ENCODE measurements at regions not wholly inside any gene's neighbourhood (a gene's known extent, or its start where the extent isn't known, plus 50 kb on each side); places are given as distances from the start of the nearest gene placed in this dataset.
"Not testable (repeated sequence)": the region's sequence is repeated elsewhere in the genome, so short reads cannot be mapped to it uniquely, and the experiment has no call there.

- DNase-seq: no peak
- Mint-ChIP-seq H3K27ac (no peak overlapping the region), H3K27me3 (peaks cover 16% of the 10 kb centered on the region), H3K4me1 (ENCODE audit: low read depth) (no peaks in the 10 kb centered on the region), H3K36me3 (no peaks in the 10 kb centered on the region), H3K9me3 (peaks cover 7% of the 10 kb centered on the region), H3K4me3 (no peak overlapping the region)
- CTCF ChIA-PET: no interaction called here
- POLR2A ChIA-PET: no interaction called here
- intact Hi-C loops (cut with micrococcal nuclease): no loop called here
Measured at GRCh38 chr3:33971055-33971454, 172.6 kb downstream of the PDCD6IP start.

- POLR2A ChIA-PET: no interaction called here
- no peak for DNase-seq
Measured at GRCh38 chr3:33975463-33975862, 177.0 kb downstream of the PDCD6IP start.

GRCh38 chr3:33977227-33977626, 178.8 kb downstream of the PDCD6IP start:
- Mint-ChIP-seq H3K27me3 (peaks cover 3% of the 10 kb centered on the region), H3K4me3 (no peak overlapping the region), H3K36me3 (no peaks in the 10 kb centered on the region), H3K9me3 (no peaks in the 10 kb centered on the region), H3K4me1 (ENCODE audit: low read depth) (no peaks in the 10 kb centered on the region), H3K27ac (no peak overlapping the region)
- DNase-seq: no peak
- ChIA-PET POLR2A (no interaction called here), CTCF (no interaction called here)
- intact Hi-C loops (cut with micrococcal nuclease): no loop called here

More at GRCh38 chr3:33975463-33975862, 177.0 kb downstream of the PDCD6IP start:
- Mint-ChIP-seq H3K4me3 (no peak overlapping the region), H3K9me3 (peaks cover 6% of the 10 kb centered on the region), H3K36me3 (no peaks in the 10 kb centered on the region), H3K27me3 (peaks cover 12% of the 10 kb centered on the region), H3K4me1 (ENCODE audit: low read depth) (no peaks in the 10 kb centered on the region), H3K27ac (no peak overlapping the region)
- intact Hi-C loops (cut with micrococcal nuclease): no loop called here
- CTCF ChIA-PET: no interaction called here

GRCh38 chr3:33980252-33980651, 181.8 kb downstream of the PDCD6IP start:
- Mint-ChIP-seq H3K4me1 (ENCODE audit: low read depth) (no peaks in the 10 kb centered on the region), H3K4me3 (no peak overlapping the region), H3K27me3 (no peaks in the 10 kb centered on the region), H3K36me3 (no peaks in the 10 kb centered on the region), H3K9me3 (peaks cover 2% of the 10 kb centered on the region), H3K27ac (no peak overlapping the region)
- ChIA-PET POLR2A (no interaction called here), CTCF (no interaction called here)
- intact Hi-C loops (cut with micrococcal nuclease): no loop called here
- no peak for DNase-seq

- ChIA-PET CTCF (no interaction called here), POLR2A (no interaction called here)
- intact Hi-C loops (cut with micrococcal nuclease): no loop called here
- Mint-ChIP-seq H3K27ac (no peak overlapping the region), H3K27me3 (peaks cover 3% of the 10 kb centered on the region), H3K36me3 (no peaks in the 10 kb centered on the region), H3K9me3 (peaks cover 2% of the 10 kb centered on the region), H3K4me1 (ENCODE audit: low read depth) (no peaks in the 10 kb centered on the region), H3K4me3 (no peak overlapping the region)
- DNase-seq: no peak
Measured at GRCh38 chr3:33982269-33982798, 183.9 kb downstream of the PDCD6IP start.

- H3K4me3 Mint-ChIP-seq; H3K4me1 Mint-ChIP-seq (ENCODE audit: low read depth); H3K27ac Mint-ChIP-seq; H3K27me3 Mint-ChIP-seq; H3K9me3 Mint-ChIP-seq; DNase-seq; CTCF ChIA-PET; H3K36me3 Mint-ChIP-seq; POLR2A ChIA-PET; intact Hi-C loops (cut with micrococcal nuclease): not testable (repeated sequence)
Measured at GRCh38 chr3:33982949-33983348, 184.5 kb downstream of the PDCD6IP start.

GRCh38 chr3:33989229-33989628, 190.8 kb downstream of the PDCD6IP start:
- peaks cover 17% of the 10 kb centered on the region for H3K27me3 Mint-ChIP-seq
- H3K4me3 Mint-ChIP-seq: no peak overlapping the region
- no peaks in the 10 kb centered on the region for H3K4me1 Mint-ChIP-seq (ENCODE audit: low read depth)
- intact Hi-C loops (cut with micrococcal nuclease): no loop called here
- no peak for DNase-seq
- no peak overlapping the region for H3K27ac Mint-ChIP-seq
- ChIA-PET POLR2A (no interaction called here), CTCF (no interaction called here)
- no peaks in the 10 kb centered on the region for H3K36me3 Mint-ChIP-seq
- no peaks in the 10 kb centered on the region for H3K9me3 Mint-ChIP-seq

- Mint-ChIP-seq H3K27me3 (peaks cover 14% of the 10 kb centered on the region), H3K27ac (no peak overlapping the region), H3K36me3 (no peaks in the 10 kb centered on the region), H3K4me1 (ENCODE audit: low read depth) (no peaks in the 10 kb centered on the region), H3K4me3 (no peak overlapping the region), H3K9me3 (peaks cover 7% of the 10 kb centered on the region)
- POLR2A ChIA-PET: interaction anchor here (0.5 kb wide), 1 partner anchor 260 kb away, joined by 3 read pairs; no protein-coding TSS in a partner anchor
- CTCF ChIA-PET: no interaction called here
- intact Hi-C loops (cut with micrococcal nuclease): no loop called here
- no peak for DNase-seq
Measured at GRCh38 chr3:33991673-33992072, 193.2 kb downstream of the PDCD6IP start.

GRCh38 chr3:33993631-33994030, 195.2 kb downstream of the PDCD6IP start:
- no peak for DNase-seq
- Mint-ChIP-seq H3K36me3 (no peaks in the 10 kb centered on the region), H3K4me3 (no peak overlapping the region), H3K27me3 (peaks cover 13% of the 10 kb centered on the region), H3K4me1 (ENCODE audit: low read depth) (no peaks in the 10 kb centered on the region), H3K9me3 (peaks cover 7% of the 10 kb centered on the region), H3K27ac (no peak overlapping the region)
- POLR2A ChIA-PET: no interaction called here
- CTCF ChIA-PET: no interaction called here
- intact Hi-C loops (cut with micrococcal nuclease): no loop called here

GRCh38 chr3:33994568-33994967, 196.1 kb downstream of the PDCD6IP start:
- ChIA-PET CTCF (no interaction called here), POLR2A (no interaction called here)
- Mint-ChIP-seq H3K9me3 (peaks cover 7% of the 10 kb centered on the region), H3K27ac (no peak overlapping the region), H3K27me3 (peaks cover 11% of the 10 kb centered on the region), H3K4me3 (no peak overlapping the region), H3K4me1 (ENCODE audit: low read depth) (no peaks in the 10 kb centered on the region), H3K36me3 (no peaks in the 10 kb centered on the region)
- intact Hi-C loops (cut with micrococcal nuclease): no loop called here
- DNase-seq: no peak

- Mint-ChIP-seq H3K9me3 (peaks cover 1% of the 10 kb centered on the region), H3K27ac (no peak overlapping the region), H3K4me3 (no peak overlapping the region), H3K4me1 (ENCODE audit: low read depth) (no peaks in the 10 kb centered on the region), H3K36me3 (no peaks in the 10 kb centered on the region), H3K27me3 (no peaks in the 10 kb centered on the region)
- DNase-seq: no peak
- POLR2A ChIA-PET: no interaction called here
- CTCF ChIA-PET: no interaction called here
- intact Hi-C loops (cut with micrococcal nuclease): no loop called here
Measured at GRCh38 chr3:34000301-34000700, 201.9 kb downstream of the PDCD6IP start.

- no peaks in the 10 kb centered on the region for H3K4me1 Mint-ChIP-seq (ENCODE audit: low read depth)
- H3K27ac Mint-ChIP-seq: no peak overlapping the region
- H3K9me3 Mint-ChIP-seq: no peaks in the 10 kb centered on the region
- CTCF ChIA-PET: interaction anchor here (1.1 kb wide), 1 partner anchor 118 kb away, joined by 5 read pairs; no protein-coding TSS in a partner anchor
- no peaks in the 10 kb centered on the region for H3K36me3 Mint-ChIP-seq
- POLR2A ChIA-PET: no interaction called here
- no peak for DNase-seq
- H3K27me3 Mint-ChIP-seq: no peaks in the 10 kb centered on the region
- H3K4me3 Mint-ChIP-seq: no peak overlapping the region
- intact Hi-C loops (cut with micrococcal nuclease): no loop called here
Measured at GRCh38 chr3:34001022-34001421, 202.6 kb downstream of the PDCD6IP start.

- Mint-ChIP-seq H3K4me3 (no peak overlapping the region), H3K27me3 (no peaks in the 10 kb centered on the region), H3K36me3 (no peaks in the 10 kb centered on the region), H3K9me3 (no peaks in the 10 kb centered on the region), H3K27ac (no peak overlapping the region), H3K4me1 (ENCODE audit: low read depth) (no peaks in the 10 kb centered on the region)
- CTCF ChIA-PET: no interaction called here
- intact Hi-C loops (cut with micrococcal nuclease): no loop called here
- DNase-seq: no peak
- POLR2A ChIA-PET: no interaction called here
Measured at GRCh38 chr3:34001990-34002389, 203.6 kb downstream of the PDCD6IP start.

Data from activated CD4-positive, alpha-beta memory T cell treated with anti-CD3 and anti-CD28 coated beads for 36 hours (primary cell).